ENCODE measurements at regions not wholly inside any gene's neighbourhood (a gene's known extent, or its start where the extent isn't known, plus 50 kb on each side); places are given as distances from the start of the nearest gene placed in this dataset.

- DNase-seq, result no peak
These were observed 378.0 kb downstream of the UQCRFS1 start for GRCh38 chr19:28834996-28835395.

- DNase-seq, result no peak
These were observed 381.5 kb downstream of the UQCRFS1 start for GRCh38 chr19:28831462-28831861.

- DNase-seq, result no peak
These were observed 383.2 kb downstream of the UQCRFS1 start for GRCh38 chr19:28829762-28830161.

- DNase-seq, result no peak
These were observed 383.6 kb downstream of the UQCRFS1 start for GRCh38 chr19:28829359-28829758.

GRCh38 chr19:28828276-28828870 lies 384.6 kb downstream of the UQCRFS1 start:
- DNase-seq, result no peak

GRCh38 chr19:28827382-28827781 lies 385.6 kb downstream of the UQCRFS1 start:
- no peak for DNase-seq

GRCh38 chr19:28823338-28823961 lies 389.5 kb downstream of the UQCRFS1 start:
- DNase-seq, result no peak

GRCh38 chr19:28820289-28820688 lies 392.7 kb downstream of the UQCRFS1 start:
- DNase-seq, result no peak

- no peak for DNase-seq
These were observed 397.7 kb downstream of the UQCRFS1 start for GRCh38 chr19:28815257-28815656.

GRCh38 chr19:28794301-28794700 lies 418.6 kb downstream of the UQCRFS1 start:
- no peak for DNase-seq

GRCh38 chr19:28793391-28794168 lies 419.4 kb downstream of the UQCRFS1 start:
- no peak for DNase-seq

GRCh38 chr19:28785971-28786370 lies 427.0 kb downstream of the UQCRFS1 start:
- DNase-seq, result no peak

- no peak for DNase-seq
These were observed 448.9 kb downstream of the UQCRFS1 start for GRCh38 chr19:28764066-28764465.

- no peak for DNase-seq
These were observed 466.5 kb downstream of the UQCRFS1 start for GRCh38 chr19:28746478-28746877.

GRCh38 chr19:28744943-28745342 lies 468.0 kb downstream of the UQCRFS1 start:
- DNase-seq, result no peak

GRCh38 chr19:28744014-28744413 lies 468.9 kb downstream of the UQCRFS1 start:
- no peak for DNase-seq

GRCh38 chr19:28737021-28737895 lies 475.7 kb downstream of the UQCRFS1 start:
- DNase-seq, result no peak

- DNase-seq, result no peak
These were observed 476.4 kb downstream of the UQCRFS1 start for GRCh38 chr19:28736528-28736927.

- DNase-seq, result no peak
These were observed 481.4 kb downstream of the UQCRFS1 start for GRCh38 chr19:28731577-28731976.

- no peak for DNase-seq
These were observed 482.0 kb downstream of the UQCRFS1 start for GRCh38 chr19:28730791-28731512.

- DNase-seq, result no peak
These were observed 485.3 kb downstream of the UQCRFS1 start for GRCh38 chr19:28727480-28728159.
